Activated T-cell treated with anti-CD3 and anti-CD28 coated beads for 4 hours (primary cell): ENCODE measurements at regions not wholly inside any gene's neighbourhood (a gene's known extent, or its start where the extent isn't known, plus 50 kb on each side); places are given as distances from the start of the nearest gene placed in this dataset.

Experiments
- DNase-seq: peaks from one replicate; pipeline ENCODE4 v3.0.0-alpha.2; 2020

- no peak for DNase-seq
Measured at GRCh38 chr4:3384391-3384770, 57.4 kb upstream of the HGFAC start.

- no peak for DNase-seq
Measured at GRCh38 chr4:3384771-3385710, 56.7 kb upstream of the HGFAC start.

- DNase-seq: no peak
Measured at GRCh38 chr4:3385711-3386420, 55.9 kb upstream of the HGFAC start.

- no peak for DNase-seq
Measured at GRCh38 chr4:3386526-3386925, 55.2 kb upstream of the HGFAC start.

- DNase-seq: no peak
Measured at GRCh38 chr4:3387154-3387942, 54.4 kb upstream of the HGFAC start.

GRCh38 chr4:3387943-3388361 lies 53.8 kb upstream of the HGFAC start:
- no peak for DNase-seq

- DNase-seq: no peak
Measured at GRCh38 chr4:3388471-3389232, 53.1 kb upstream of the HGFAC start.

GRCh38 chr4:3389233-3390215 lies 52.2 kb upstream of the HGFAC start:
- no peak for DNase-seq

GRCh38 chr4:3390288-3390811 lies 51.4 kb upstream of the HGFAC start:
- DNase-seq: no peak

- no peak for DNase-seq
Measured at GRCh38 chr4:3391422-3391821, 50.3 kb upstream of the HGFAC start.
